ENCODE measurements at regions not wholly inside any gene's neighbourhood (a gene's known extent, or its start where the extent isn't known, plus 50 kb on each side); places are given as distances from the start of the nearest gene placed in this dataset.

DNA sequence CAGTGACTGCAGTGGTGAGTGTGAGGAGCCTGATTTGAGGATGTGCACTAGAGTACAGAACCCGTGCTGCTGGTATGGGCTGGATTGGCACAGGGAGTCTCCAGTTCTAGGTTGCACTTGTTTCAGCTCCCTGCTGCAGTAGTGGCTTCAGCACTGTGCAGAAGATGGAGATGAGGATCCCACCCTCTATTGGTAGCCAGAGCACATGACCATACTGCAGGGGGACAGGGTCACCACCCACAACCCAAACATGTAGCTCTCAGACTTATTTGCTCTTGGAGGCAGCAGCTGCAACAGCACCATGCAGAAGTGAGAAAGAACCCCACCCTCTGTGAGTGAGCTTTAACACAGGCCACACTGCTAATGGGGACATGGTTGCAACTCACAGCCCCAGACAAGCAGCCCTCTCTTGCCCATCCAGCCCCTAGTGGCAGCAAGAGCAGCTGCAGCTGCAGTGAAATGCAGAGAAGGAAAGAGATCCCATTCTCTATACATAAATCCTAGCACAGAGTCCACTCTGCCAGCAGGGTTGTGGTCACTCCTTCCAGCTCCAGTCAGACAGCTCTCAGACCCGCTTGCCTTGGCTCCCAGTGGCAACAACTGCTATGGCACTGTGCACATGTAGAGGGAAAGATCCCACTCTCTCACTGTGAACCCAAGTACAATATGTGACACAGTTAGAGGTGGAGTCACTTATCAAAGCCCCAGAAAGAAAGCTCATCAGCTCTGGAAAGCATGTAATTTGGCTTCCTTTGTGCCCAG lies 51.4 kb upstream of the SCIN start:
- TF ChIP-seq, protein P1, sequence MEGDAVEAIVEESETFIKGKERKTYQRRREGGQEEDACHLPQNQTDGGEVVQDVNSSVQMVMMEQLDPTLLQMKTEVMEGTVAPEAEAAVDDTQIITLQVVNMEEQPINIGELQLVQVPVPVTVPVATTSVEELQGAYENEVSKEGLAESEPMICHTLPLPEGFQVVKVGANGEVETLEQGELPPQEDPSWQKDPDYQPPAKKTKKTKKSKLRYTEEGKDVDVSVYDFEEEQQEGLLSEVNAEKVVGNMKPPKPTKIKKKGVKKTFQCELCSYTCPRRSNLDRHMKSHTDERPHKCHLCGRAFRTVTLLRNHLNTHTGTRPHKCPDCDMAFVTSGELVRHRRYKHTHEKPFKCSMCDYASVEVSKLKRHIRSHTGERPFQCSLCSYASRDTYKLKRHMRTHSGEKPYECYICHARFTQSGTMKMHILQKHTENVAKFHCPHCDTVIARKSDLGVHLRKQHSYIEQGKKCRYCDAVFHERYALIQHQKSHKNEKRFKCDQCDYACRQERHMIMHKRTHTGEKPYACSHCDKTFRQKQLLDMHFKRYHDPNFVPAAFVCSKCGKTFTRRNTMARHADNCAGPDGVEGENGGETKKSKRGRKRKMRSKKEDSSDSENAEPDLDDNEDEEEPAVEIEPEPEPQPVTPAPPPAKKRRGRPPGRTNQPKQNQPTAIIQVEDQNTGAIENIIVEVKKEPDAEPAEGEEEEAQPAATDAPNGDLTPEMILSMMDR (IDR thresholded peaks at IDR 0.05), result peak in 2 of 7 experiments; percentile 14 to 24
- TF ChIP-seq POLR2AphosphoS5 (IDR thresholded peaks at IDR 0.05), result no peak
- no peak for TF ChIP-seq EP300 (IDR thresholded peaks at IDR 0.05)

Data from stomach (tissue), 4 donors.